Keratinocyte (primary cell): ENCODE measurements at regions not wholly inside any gene's neighbourhood (a gene's known extent, or its start where the extent isn't known, plus 50 kb on each side); places are given as distances from the start of the nearest gene placed in this dataset.

ENCODE experiments used
- CTCF ChIP-seq, 3 experiments: IDR thresholded peaks in 1 of 3; conservative IDR thresholded peaks in 1 of 3; optimal IDR thresholded peaks in 1 of 3; 2 replicates in 2 of 3; 3 replicates in 1 of 3; pipeline versions ENCODE3 to v1.5.1; 2011; ENCODE audit warnings: low read length in 3 of 3, mild to moderate bottlenecking in 3 of 3, moderate library complexity in 2 of 3, control low read depth in 1 of 3, inconsistent platforms in 1 of 3; ENCODE audit not compliant: insufficient read depth in 2 of 3; ENCODE audit errors: extremely low read depth in 1 of 3
- EZH2 ChIP-seq: IDR thresholded peaks from one replicate; pipeline ENCODE4 v1.6.1; 2012; ENCODE audit warnings: inconsistent platforms, mild to moderate bottlenecking, low read length, moderate library complexity

GRCh38 chr6:139960671-139961070 lies 586.2 kb upstream of the CITED2 start:
- TF ChIP-seq CTCF (optimal IDR thresholded peaks at IDR 0.05 in 1 of 3, IDR thresholded peaks at IDR 0.05 in 1 of 3, conservative IDR thresholded peaks at IDR 0.05 in 1 of 3; ENCODE audit: extremely low read depth in 1 of 3, insufficient read depth in 2 of 3, low read length in 3 of 3) (no peak), EZH2 (no peak)
